WTC11 (cell line): ENCODE measurements at regions not wholly inside any gene's neighbourhood (a gene's known extent, or its start where the extent isn't known, plus 50 kb on each side); places are given as distances from the start of the nearest gene placed in this dataset.
A peak's percentile ranks its signal among the peaks of the same experiment; 100 is the strongest.

Experiments used
- ATAC-seq: fragments of 200-7000 bp; cut with Tn5 transposase; 2 replicates; pipeline ENCODE4 v1.10.0; 2021; ENCODE audit warnings: mild to moderate bottlenecking, moderate library complexity
- CTCF ChIA-PET: fragments of 300-600 bp; sonication (Branson Sonifier 250); formaldehyde crosslinking; loops from one replicate; lab custom pipeline; 2021; ENCODE audit warnings: antibody characterized with exemption; lab: Charles Lee
- POLR2A ChIA-PET: fragments of 350-600 bp; sonication (Branson Sonifier 250); formaldehyde crosslinking; loops from one replicate; lab custom pipeline; 2021; ENCODE audit warnings: antibody characterized with exemption; lab: Charles Lee
- DNase-seq: peaks from one replicate; pipeline ENCODE4 v3.0.0; 2021; ENCODE audit warnings: low spot score
- H3K27ac Mint-ChIP-seq: 2 replicates; pipeline ENCODE4 v1.8.0; 2021; ENCODE audit warnings: mixed read lengths
- H3K27me3 Mint-ChIP-seq: 2 replicates; pipeline ENCODE4 v1.8.0; 2021; ENCODE audit warnings: low read depth, mild to moderate bottlenecking, moderate library complexity, mixed read lengths
- H3K36me3 Mint-ChIP-seq: 2 replicates; pipeline ENCODE4 v1.8.0; 2021; ENCODE audit warnings: mixed read lengths
- H3K4me1 Mint-ChIP-seq: 2 replicates; pipeline ENCODE4 v1.8.0; 2022; ENCODE audit warnings: mixed read lengths
- H3K4me3 Mint-ChIP-seq: 2 replicates; pipeline ENCODE4 v1.8.0; 2021; ENCODE audit warnings: mild to moderate bottlenecking, moderate library complexity, mixed read lengths
- H3K9me3 Mint-ChIP-seq: 2 replicates; pipeline ENCODE4 v1.8.0; 2021; ENCODE audit warnings: mixed read lengths
- CREM ChIP-seq: sonication (generic); formaldehyde crosslinking; IDR thresholded peaks from 2 replicates; pipeline ENCODE4 v1.8.1; 2022; ENCODE audit warnings: mild to moderate bottlenecking, missing genetic modification reagents, moderate library complexity
- ETV6 ChIP-seq: sonication (generic); formaldehyde crosslinking; IDR thresholded peaks from 2 replicates; pipeline ENCODE4 v1.8.1; 2022; ENCODE audit warnings: mild to moderate bottlenecking, missing genetic modification reagents
- FOXP1 ChIP-seq: sonication (generic); formaldehyde crosslinking; IDR thresholded peaks from 2 replicates; pipeline ENCODE4 v1.8.0; 2022; ENCODE audit warnings: missing genetic modification reagents, mild to moderate bottlenecking, moderate library complexity, borderline replicate concordance
- GABPB1 ChIP-seq: sonication (generic); formaldehyde crosslinking; IDR thresholded peaks from 2 replicates; pipeline ENCODE4 v1.8.1; 2023; ENCODE audit warnings: mild to moderate bottlenecking, missing genetic modification reagents
- IRF2 ChIP-seq: sonication (generic); formaldehyde crosslinking; IDR thresholded peaks from 2 replicates; pipeline ENCODE4 v1.8.0; 2022; ENCODE audit warnings: low read depth, missing genetic modification reagents, borderline replicate concordance
- JUN ChIP-seq: sonication (generic); formaldehyde crosslinking; IDR thresholded peaks from 2 replicates; pipeline ENCODE4 v1.8.0; 2023; ENCODE audit warnings: mild to moderate bottlenecking, missing genetic modification reagents
- NFATC4 ChIP-seq: fragments of 250-450 bp; sonication (Bioruptor Pico); IDR thresholded peaks from 2 replicates; pipeline ENCODE4 v1.9.0; 2021; ENCODE audit warnings: mild to moderate bottlenecking
- NFE2L1 ChIP-seq: sonication (generic); formaldehyde crosslinking; IDR thresholded peaks from 2 replicates; pipeline ENCODE4 v1.8.1; 2023; ENCODE audit warnings: missing genetic modification reagents
- PRRX2 ChIP-seq: fragments of 250-450 bp; sonication (Bioruptor Pico); IDR thresholded peaks from 2 replicates; pipeline ENCODE4 v1.8.0; 2021; ENCODE audit warnings: mild to moderate bottlenecking
- ZBTB21 ChIP-seq: sonication (generic); formaldehyde crosslinking; IDR thresholded peaks from 2 replicates; pipeline ENCODE4 v1.8.1; 2023; ENCODE audit warnings: mild to moderate bottlenecking, missing genetic modification reagents, borderline replicate concordance
- ZNF138 ChIP-seq: sonication (generic); formaldehyde crosslinking; conservative IDR thresholded peaks from 2 replicates; pipeline ENCODE4 v1.8.1; 2022; ENCODE audit warnings: mild to moderate bottlenecking, moderate library complexity, missing genetic modification reagents
- ZNF263 ChIP-seq: sonication (generic); formaldehyde crosslinking; IDR thresholded peaks from 2 replicates; pipeline ENCODE4 v1.8.1; 2022; ENCODE audit warnings: low read depth, mild to moderate bottlenecking, moderate library complexity, missing genetic modification reagents
- TF ChIP-seq, protein P1 (sequence below): fragments of 200-600 bp; IDR thresholded peaks from 2 replicates; pipeline ENCODE4 v1.8.0; 2022; ENCODE audit warnings: antibody characterized with exemption
- TF ChIP-seq, protein P2 (sequence below): sonication (generic); formaldehyde crosslinking; IDR thresholded peaks from 2 replicates; pipeline ENCODE4 v1.8.0; 2022; ENCODE audit warnings: missing genetic modification reagents
- TF ChIP-seq, protein P3 (sequence below): sonication (generic); formaldehyde crosslinking; IDR thresholded peaks from 2 replicates; pipeline ENCODE4 v1.8.1; 2023; ENCODE audit warnings: mild to moderate bottlenecking, missing genetic modification reagents
- TF ChIP-seq, protein P4 (sequence below): fragments of 250-450 bp; sonication (Bioruptor Pico); IDR thresholded peaks from 2 replicates; pipeline ENCODE4 v1.9.0; 2021; ENCODE audit warnings: moderate library complexity, mild to moderate bottlenecking, inconsistent platforms, borderline replicate concordance
- TF ChIP-seq, protein P5 (sequence below): sonication (generic); formaldehyde crosslinking; IDR thresholded peaks from 2 replicates; pipeline ENCODE4 v1.8.1; 2023; ENCODE audit warnings: mild to moderate bottlenecking, missing genetic modification reagents, moderate library complexity

DNA sequence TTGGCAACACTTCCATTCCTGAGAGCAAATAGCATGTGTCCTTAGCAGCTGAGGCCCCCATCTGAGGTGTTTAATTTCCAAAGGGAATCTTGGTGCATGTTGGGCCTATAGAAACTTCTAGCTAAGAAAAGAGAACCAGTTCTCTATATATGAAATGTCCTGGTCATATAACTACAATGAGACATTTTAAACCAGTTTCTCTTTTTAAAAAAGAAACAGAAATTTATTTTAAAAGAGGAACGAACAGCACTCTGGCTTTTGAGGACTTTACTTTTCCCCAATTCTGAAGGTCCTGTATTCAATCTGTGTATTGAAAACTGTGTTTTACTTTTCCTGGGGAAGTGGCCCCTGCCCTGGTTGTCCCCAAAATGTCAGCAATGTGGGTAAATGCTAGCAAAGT is 94.0 kb upstream of the FOXN2 start:
- no peaks in the 10 kb centered on the region for H3K4me1 Mint-ChIP-seq
- no peak overlapping the region for H3K4me3 Mint-ChIP-seq
- DNase-seq: no peak
- no peak for ATAC-seq
- TF ChIP-seq, protein P1, sequence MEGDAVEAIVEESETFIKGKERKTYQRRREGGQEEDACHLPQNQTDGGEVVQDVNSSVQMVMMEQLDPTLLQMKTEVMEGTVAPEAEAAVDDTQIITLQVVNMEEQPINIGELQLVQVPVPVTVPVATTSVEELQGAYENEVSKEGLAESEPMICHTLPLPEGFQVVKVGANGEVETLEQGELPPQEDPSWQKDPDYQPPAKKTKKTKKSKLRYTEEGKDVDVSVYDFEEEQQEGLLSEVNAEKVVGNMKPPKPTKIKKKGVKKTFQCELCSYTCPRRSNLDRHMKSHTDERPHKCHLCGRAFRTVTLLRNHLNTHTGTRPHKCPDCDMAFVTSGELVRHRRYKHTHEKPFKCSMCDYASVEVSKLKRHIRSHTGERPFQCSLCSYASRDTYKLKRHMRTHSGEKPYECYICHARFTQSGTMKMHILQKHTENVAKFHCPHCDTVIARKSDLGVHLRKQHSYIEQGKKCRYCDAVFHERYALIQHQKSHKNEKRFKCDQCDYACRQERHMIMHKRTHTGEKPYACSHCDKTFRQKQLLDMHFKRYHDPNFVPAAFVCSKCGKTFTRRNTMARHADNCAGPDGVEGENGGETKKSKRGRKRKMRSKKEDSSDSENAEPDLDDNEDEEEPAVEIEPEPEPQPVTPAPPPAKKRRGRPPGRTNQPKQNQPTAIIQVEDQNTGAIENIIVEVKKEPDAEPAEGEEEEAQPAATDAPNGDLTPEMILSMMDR: no peak
- TF ChIP-seq ZNF263 (CRISPR knock-in tag): no peak
- TF ChIP-seq, protein P2, sequence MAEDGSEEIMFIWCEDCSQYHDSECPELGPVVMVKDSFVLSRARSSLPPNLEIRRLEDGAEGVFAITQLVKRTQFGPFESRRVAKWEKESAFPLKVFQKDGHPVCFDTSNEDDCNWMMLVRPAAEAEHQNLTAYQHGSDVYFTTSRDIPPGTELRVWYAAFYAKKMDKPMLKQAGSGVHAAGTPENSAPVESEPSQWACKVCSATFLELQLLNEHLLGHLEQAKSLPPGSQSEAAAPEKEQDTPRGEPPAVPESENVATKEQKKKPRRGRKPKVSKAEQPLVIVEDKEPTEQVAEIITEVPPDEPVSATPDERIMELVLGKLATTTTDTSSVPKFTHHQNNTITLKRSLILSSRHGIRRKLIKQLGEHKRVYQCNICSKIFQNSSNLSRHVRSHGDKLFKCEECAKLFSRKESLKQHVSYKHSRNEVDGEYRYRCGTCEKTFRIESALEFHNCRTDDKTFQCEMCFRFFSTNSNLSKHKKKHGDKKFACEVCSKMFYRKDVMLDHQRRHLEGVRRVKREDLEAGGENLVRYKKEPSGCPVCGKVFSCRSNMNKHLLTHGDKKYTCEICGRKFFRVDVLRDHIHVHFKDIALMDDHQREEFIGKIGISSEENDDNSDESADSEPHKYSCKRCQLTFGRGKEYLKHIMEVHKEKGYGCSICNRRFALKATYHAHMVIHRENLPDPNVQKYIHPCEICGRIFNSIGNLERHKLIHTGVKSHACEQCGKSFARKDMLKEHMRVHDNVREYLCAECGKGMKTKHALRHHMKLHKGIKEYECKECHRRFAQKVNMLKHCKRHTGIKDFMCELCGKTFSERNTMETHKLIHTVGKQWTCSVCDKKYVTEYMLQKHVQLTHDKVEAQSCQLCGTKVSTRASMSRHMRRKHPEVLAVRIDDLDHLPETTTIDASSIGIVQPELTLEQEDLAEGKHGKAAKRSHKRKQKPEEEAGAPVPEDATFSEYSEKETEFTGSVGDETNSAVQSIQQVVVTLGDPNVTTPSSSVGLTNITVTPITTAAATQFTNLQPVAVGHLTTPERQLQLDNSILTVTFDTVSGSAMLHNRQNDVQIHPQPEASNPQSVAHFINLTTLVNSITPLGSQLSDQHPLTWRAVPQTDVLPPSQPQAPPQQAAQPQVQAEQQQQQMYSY (CRISPR knock-in tag): no peak
- TF ChIP-seq, all 79 proteins: peak for 0
- CTCF ChIA-PET: no interaction called here
- Mint-ChIP-seq H3K9me3 (no peaks in the 10 kb centered on the region), H3K27me3 (no peaks in the 10 kb centered on the region), H3K27ac (no peak overlapping the region), H3K36me3 (no peaks in the 10 kb centered on the region)
- POLR2A ChIA-PET: no interaction called here

DNA sequence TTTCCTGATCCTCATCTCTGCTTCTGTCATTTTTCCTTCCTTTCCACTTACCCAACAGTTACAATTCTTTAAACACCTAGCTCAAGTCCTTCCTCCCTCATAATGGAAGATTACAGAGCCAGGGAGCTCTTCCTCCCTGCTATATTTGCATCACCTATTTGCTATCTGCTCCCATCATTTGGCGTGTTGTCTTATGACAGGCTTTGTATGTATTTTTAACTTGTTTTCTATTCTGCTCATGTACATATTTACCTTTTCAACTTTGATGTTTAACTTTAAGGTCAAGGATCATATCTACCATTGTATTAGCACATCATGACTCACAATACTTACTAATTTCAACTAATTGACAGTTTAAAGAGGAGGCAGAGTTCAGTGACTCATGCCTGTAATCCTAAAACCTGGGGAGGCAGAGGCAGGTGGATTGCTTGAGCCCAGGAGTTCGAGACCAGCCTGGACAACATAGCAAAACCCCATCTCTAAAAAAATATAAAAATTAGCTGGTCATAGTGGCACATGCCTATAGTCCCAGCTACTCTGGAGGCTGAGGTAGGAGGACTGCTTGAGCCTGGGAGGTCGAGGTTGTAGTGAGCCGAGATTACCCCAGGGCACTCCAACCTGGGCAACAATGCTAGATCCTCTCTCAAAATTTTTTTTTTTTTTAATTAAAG is 92.5 kb upstream of the FOXN2 start:
- no peak overlapping the region for H3K27ac Mint-ChIP-seq
- H3K27me3 Mint-ChIP-seq: no peaks in the 10 kb centered on the region
- no peak overlapping the region for H3K4me3 Mint-ChIP-seq
- TF ChIP-seq IRF2: no peak
- TF ChIP-seq GABPB1 (CRISPR knock-in tag): peak; percentile 97
- no peaks in the 10 kb centered on the region for H3K9me3 Mint-ChIP-seq
- DNase-seq (no peak), ATAC-seq (no peak)
- CTCF ChIA-PET: no interaction called here
- H3K36me3 Mint-ChIP-seq: no peaks in the 10 kb centered on the region
- H3K4me1 Mint-ChIP-seq: no peaks in the 10 kb centered on the region
- POLR2A ChIA-PET: interaction anchor here (0.7 kb wide), 1 partner anchor 13 kb away, joined by 4 read pairs; no protein-coding TSS in a partner anchor

DNA sequence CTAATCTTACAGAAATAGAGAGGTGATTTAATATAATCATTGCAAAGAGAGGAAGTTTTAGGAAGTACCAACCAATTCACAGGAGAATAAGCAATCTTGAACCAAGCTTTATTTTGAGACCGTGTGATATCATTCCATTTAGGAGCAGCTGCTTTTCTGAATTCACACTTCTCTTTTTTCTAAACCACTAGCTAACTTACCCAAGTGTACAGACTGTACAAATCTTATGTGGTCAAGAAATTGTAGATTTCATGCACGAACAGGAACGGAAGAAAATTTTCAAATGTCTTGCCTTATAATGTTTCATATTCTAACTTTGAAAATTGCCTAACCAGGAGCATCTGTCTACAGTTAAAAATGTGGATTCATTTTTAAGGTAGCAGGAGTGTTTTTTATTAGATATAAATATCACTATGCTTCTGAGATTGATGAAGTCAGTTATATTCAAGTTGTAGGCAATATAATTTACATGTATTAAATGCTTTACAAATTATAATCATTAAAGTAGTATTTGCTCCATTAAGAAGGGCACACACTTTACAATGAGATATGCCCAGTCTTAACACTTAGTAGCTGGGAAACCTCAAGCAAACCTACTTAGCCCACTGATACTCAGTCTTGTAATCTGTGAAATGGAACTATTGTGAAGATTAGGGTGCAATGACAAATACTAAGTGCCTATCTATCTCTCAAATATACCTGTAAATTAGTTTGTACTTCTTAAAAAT is 86.7 kb upstream of the FOXN2 start:
- no peak overlapping the region for H3K27ac Mint-ChIP-seq
- no peak for ATAC-seq
- DNase-seq: no peak
- H3K4me1 Mint-ChIP-seq: no peaks in the 10 kb centered on the region
- CTCF ChIA-PET: no interaction called here
- H3K4me3 Mint-ChIP-seq: no peak overlapping the region
- no peaks in the 10 kb centered on the region for H3K36me3 Mint-ChIP-seq
- POLR2A ChIA-PET: no interaction called here
- H3K9me3 Mint-ChIP-seq: no peaks in the 10 kb centered on the region
- no peaks in the 10 kb centered on the region for H3K27me3 Mint-ChIP-seq
- TF ChIP-seq ZBTB21 (CRISPR knock-in tag) (no peak), GABPB1 (CRISPR knock-in tag) (no peak), ZNF138 (no peak), PRRX2 (CRISPR knock-in tag) (no peak), CREM (CRISPR knock-in tag) (no peak), JUN (CRISPR knock-in tag) (no peak), ETV6 (no peak), NFE2L1 (no peak), NFATC4 (CRISPR knock-in tag) (no peak), FOXP1 (no peak)
- TF ChIP-seq, protein P3, sequence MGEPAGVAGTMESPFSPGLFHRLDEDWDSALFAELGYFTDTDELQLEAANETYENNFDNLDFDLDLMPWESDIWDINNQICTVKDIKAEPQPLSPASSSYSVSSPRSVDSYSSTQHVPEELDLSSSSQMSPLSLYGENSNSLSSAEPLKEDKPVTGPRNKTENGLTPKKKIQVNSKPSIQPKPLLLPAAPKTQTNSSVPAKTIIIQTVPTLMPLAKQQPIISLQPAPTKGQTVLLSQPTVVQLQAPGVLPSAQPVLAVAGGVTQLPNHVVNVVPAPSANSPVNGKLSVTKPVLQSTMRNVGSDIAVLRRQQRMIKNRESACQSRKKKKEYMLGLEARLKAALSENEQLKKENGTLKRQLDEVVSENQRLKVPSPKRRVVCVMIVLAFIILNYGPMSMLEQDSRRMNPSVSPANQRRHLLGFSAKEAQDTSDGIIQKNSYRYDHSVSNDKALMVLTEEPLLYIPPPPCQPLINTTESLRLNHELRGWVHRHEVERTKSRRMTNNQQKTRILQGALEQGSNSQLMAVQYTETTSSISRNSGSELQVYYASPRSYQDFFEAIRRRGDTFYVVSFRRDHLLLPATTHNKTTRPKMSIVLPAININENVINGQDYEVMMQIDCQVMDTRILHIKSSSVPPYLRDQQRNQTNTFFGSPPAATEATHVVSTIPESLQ (CRISPR knock-in tag): no peak
- TF ChIP-seq, protein P4, sequence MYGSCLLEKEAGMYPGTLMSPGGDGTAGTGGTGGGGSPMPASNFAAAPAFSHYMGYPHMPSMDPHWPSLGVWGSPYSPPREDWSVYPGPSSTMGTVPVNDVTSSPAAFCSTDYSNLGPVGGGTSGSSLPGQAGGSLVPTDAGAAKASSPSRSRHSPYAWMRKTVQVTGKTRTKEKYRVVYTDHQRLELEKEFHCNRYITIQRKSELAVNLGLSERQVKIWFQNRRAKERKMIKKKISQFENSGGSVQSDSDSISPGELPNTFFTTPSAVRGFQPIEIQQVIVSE (CRISPR knock-in tag): no peak
- TF ChIP-seq, protein P5, sequence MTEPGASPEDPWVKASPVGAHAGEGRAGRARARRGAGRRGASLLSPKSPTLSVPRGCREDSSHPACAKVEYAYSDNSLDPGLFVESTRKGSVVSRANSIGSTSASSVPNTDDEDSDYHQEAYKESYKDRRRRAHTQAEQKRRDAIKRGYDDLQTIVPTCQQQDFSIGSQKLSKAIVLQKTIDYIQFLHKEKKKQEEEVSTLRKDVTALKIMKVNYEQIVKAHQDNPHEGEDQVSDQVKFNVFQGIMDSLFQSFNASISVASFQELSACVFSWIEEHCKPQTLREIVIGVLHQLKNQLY (CRISPR knock-in tag): no peak
